HG02610 (cell line): ENCODE measurements at regions not wholly inside any gene's neighbourhood (a gene's known extent, or its start where the extent isn't known, plus 50 kb on each side); places are given as distances from the start of the nearest gene placed in this dataset.
"Not testable (repeated sequence)": the region's sequence is repeated elsewhere in the genome, so short reads cannot be mapped to it uniquely, and the experiment has no call there.

Experiments
- ATAC-seq: cut with Tn5 transposase; IDR thresholded peaks from one replicate; pipeline ENCODE4 v1.9.1; 2021; ENCODE audit warnings: mild to moderate bottlenecking, moderate library complexity; ENCODE audit not compliant: unreplicated experiment

- ATAC-seq, result not testable (repeated sequence)
Observed at GRCh38 chr2:87565116-87565515, 182.8 kb upstream of the PLGLB2 start.

- ATAC-seq, result not testable (repeated sequence)
Observed at GRCh38 chr2:87566531-87566930, 181.4 kb upstream of the PLGLB2 start.

- ATAC-seq, result not testable (repeated sequence)
Observed at GRCh38 chr2:87567093-87567492, 180.8 kb upstream of the PLGLB2 start.

GRCh38 chr2:87567912-87568311 is 180.0 kb upstream of the PLGLB2 start:
- ATAC-seq, result not testable (repeated sequence)

- not testable (repeated sequence) for ATAC-seq
Observed at GRCh38 chr2:87568554-87569278, 179.2 kb upstream of the PLGLB2 start.

GRCh38 chr2:87569689-87570397 is 178.0 kb upstream of the PLGLB2 start:
- not testable (repeated sequence) for ATAC-seq

- not testable (repeated sequence) for ATAC-seq
Observed at GRCh38 chr2:87571889-87572465, 175.9 kb upstream of the PLGLB2 start.

- ATAC-seq, result not testable (repeated sequence)
Observed at GRCh38 chr2:87572906-87573305, 175.0 kb upstream of the PLGLB2 start.

GRCh38 chr2:87573386-87574192 is 174.3 kb upstream of the PLGLB2 start:
- not testable (repeated sequence) for ATAC-seq

- ATAC-seq, result not testable (repeated sequence)
Observed at GRCh38 chr2:87574193-87575119, 173.4 kb upstream of the PLGLB2 start.

GRCh38 chr2:87575138-87575537 is 172.7 kb upstream of the PLGLB2 start:
- not testable (repeated sequence) for ATAC-seq

GRCh38 chr2:87577358-87577757 is 170.5 kb upstream of the PLGLB2 start:
- ATAC-seq, result not testable (repeated sequence)

GRCh38 chr2:87582152-87582551 is 165.7 kb upstream of the PLGLB2 start:
- peak; percentile 62 for ATAC-seq

GRCh38 chr2:87582579-87582978 is 165.3 kb upstream of the PLGLB2 start:
- not testable (repeated sequence) for ATAC-seq

- ATAC-seq, result not testable (repeated sequence)
Observed at GRCh38 chr2:87583370-87583769, 164.5 kb upstream of the PLGLB2 start.

- ATAC-seq, result not testable (repeated sequence)
Observed at GRCh38 chr2:87583803-87584202, 164.1 kb upstream of the PLGLB2 start.

GRCh38 chr2:87584268-87584906 is 163.5 kb upstream of the PLGLB2 start:
- ATAC-seq, result not testable (repeated sequence)

GRCh38 chr2:87587934-87588333 is 160.0 kb upstream of the PLGLB2 start:
- ATAC-seq, result not testable (repeated sequence)

- ATAC-seq, result not testable (repeated sequence)
Observed at GRCh38 chr2:87592974-87593373, 154.9 kb upstream of the PLGLB2 start.
